ENCODE measurements at regions not wholly inside any gene's neighbourhood (a gene's known extent, or its start where the extent isn't known, plus 50 kb on each side); places are given as distances from the start of the nearest gene placed in this dataset.

DNA sequence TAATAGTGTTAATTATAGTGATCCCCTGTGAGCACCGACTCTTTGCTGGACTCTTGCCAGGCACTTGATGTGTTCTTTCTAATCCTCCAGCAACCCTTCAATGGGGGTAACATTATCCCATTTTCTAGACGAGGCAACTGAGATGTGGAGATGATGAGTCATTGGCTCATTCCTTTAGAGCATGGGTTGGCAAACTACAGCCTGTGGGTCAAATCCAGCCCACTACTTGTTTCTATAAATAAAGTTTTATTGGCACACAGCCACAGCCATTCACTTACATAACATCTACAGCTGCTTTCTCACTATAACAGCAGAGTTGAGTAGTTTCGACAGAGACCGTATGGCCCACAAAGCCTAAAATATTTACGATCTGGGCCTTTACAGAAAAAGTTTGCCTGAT, 249.5 kb upstream of the KCNG1 start:
- TF ChIP-seq, protein P1, sequence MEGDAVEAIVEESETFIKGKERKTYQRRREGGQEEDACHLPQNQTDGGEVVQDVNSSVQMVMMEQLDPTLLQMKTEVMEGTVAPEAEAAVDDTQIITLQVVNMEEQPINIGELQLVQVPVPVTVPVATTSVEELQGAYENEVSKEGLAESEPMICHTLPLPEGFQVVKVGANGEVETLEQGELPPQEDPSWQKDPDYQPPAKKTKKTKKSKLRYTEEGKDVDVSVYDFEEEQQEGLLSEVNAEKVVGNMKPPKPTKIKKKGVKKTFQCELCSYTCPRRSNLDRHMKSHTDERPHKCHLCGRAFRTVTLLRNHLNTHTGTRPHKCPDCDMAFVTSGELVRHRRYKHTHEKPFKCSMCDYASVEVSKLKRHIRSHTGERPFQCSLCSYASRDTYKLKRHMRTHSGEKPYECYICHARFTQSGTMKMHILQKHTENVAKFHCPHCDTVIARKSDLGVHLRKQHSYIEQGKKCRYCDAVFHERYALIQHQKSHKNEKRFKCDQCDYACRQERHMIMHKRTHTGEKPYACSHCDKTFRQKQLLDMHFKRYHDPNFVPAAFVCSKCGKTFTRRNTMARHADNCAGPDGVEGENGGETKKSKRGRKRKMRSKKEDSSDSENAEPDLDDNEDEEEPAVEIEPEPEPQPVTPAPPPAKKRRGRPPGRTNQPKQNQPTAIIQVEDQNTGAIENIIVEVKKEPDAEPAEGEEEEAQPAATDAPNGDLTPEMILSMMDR (IDR thresholded peaks at IDR 0.05; ENCODE audit: poor library complexity), result no peak
- TF ChIP-seq EZH2 (IDR thresholded peaks at IDR 0.05; ENCODE audit: borderline replicate concordance) (no peak), EZH2phosphoT487 (IDR thresholded peaks at IDR 0.05; ENCODE audit: low read depth, severe bottlenecking, unreplicated experiment) (no peak)

All from hepatocyte (in vitro differentiated cells).